NCI-H1105 treated with DMSO at 0.1 percent for 48 hours (cell line): ENCODE measurements at regions not wholly inside any gene's neighbourhood (a gene's known extent, or its start where the extent isn't known, plus 50 kb on each side); places are given as distances from the start of the nearest gene placed in this dataset.
A peak's percentile ranks its signal among the peaks of the same experiment; 100 is the strongest.

Source experiments
- DNase-seq: peaks from one replicate; lab custom pipeline; 2025; lab: John Stamatoyannopoulos, UW

GRCh38 chr16:26651884-26652283, 414.8 kb upstream of the C16orf82 start:
- DNase-seq = no peak

GRCh38 chr16:26658486-26658885, 408.2 kb upstream of the C16orf82 start:
- no peak for DNase-seq

- DNase-seq = no peak
Measured at GRCh38 chr16:26658915-26659314, 407.8 kb upstream of the C16orf82 start.

- no peak for DNase-seq
Measured at GRCh38 chr16:26664086-26664485, 402.6 kb upstream of the C16orf82 start.

GRCh38 chr16:26665166-26665939, 401.4 kb upstream of the C16orf82 start:
- DNase-seq = peak; percentile 97

- DNase-seq = no peak
Measured at GRCh38 chr16:26666486-26666885, 400.2 kb upstream of the C16orf82 start.

GRCh38 chr16:26667307-26667706, 399.4 kb upstream of the C16orf82 start:
- no peak for DNase-seq

- DNase-seq = no peak
Measured at GRCh38 chr16:26668026-26668425, 398.7 kb upstream of the C16orf82 start.

GRCh38 chr16:26672206-26672605, 394.5 kb upstream of the C16orf82 start:
- no peak for DNase-seq

- no peak for DNase-seq
Measured at GRCh38 chr16:26673011-26673410, 393.7 kb upstream of the C16orf82 start.

GRCh38 chr16:26680671-26681070, 386.1 kb upstream of the C16orf82 start:
- no peak for DNase-seq

GRCh38 chr16:26688105-26688504, 378.6 kb upstream of the C16orf82 start:
- DNase-seq = no peak

GRCh38 chr16:26688699-26689098, 378.0 kb upstream of the C16orf82 start:
- no peak for DNase-seq

- no peak for DNase-seq
Measured at GRCh38 chr16:26692658-26693057, 374.1 kb upstream of the C16orf82 start.

GRCh38 chr16:26697807-26698206, 368.9 kb upstream of the C16orf82 start:
- peak; percentile 2 for DNase-seq

- DNase-seq = no peak
Measured at GRCh38 chr16:26700250-26700649, 366.5 kb upstream of the C16orf82 start.

GRCh38 chr16:26701243-26701886, 365.4 kb upstream of the C16orf82 start:
- DNase-seq = no peak

- no peak for DNase-seq
Measured at GRCh38 chr16:26705346-26705745, 361.4 kb upstream of the C16orf82 start.

- no peak for DNase-seq
Measured at GRCh38 chr16:26708428-26708827, 358.3 kb upstream of the C16orf82 start.

- DNase-seq = no peak
Measured at GRCh38 chr16:26709175-26709574, 357.6 kb upstream of the C16orf82 start.

- DNase-seq = no peak
Measured at GRCh38 chr16:26709754-26710153, 357.0 kb upstream of the C16orf82 start.

GRCh38 chr16:26710450-26710849, 356.3 kb upstream of the C16orf82 start:
- no peak for DNase-seq

- DNase-seq = no peak
Measured at GRCh38 chr16:26712876-26713275, 353.9 kb upstream of the C16orf82 start.

- DNase-seq = no peak
Measured at GRCh38 chr16:26715969-26716368, 350.8 kb upstream of the C16orf82 start.
